ENCODE measurements at regions not wholly inside any gene's neighbourhood (a gene's known extent, or its start where the extent isn't known, plus 50 kb on each side); places are given as distances from the start of the nearest gene placed in this dataset.

- TF ChIP-seq EZH2phosphoT487 (IDR thresholded peaks at IDR 0.05; ENCODE audit: borderline replicate concordance, low read length), result no peak
- no peak for TF ChIP-seq CTCF (conservative IDR thresholded peaks at IDR 0.05; ENCODE audit: low read depth, low read length)
Measured at GRCh38 chr9:87357600-87357999, 140.1 kb upstream of the DAPK1 start.

Data from PC-3 (cell line).